ENCODE measurements at regions not wholly inside any gene's neighbourhood (a gene's known extent, or its start where the extent isn't known, plus 50 kb on each side); places are given as distances from the start of the nearest gene placed in this dataset.

DNA sequence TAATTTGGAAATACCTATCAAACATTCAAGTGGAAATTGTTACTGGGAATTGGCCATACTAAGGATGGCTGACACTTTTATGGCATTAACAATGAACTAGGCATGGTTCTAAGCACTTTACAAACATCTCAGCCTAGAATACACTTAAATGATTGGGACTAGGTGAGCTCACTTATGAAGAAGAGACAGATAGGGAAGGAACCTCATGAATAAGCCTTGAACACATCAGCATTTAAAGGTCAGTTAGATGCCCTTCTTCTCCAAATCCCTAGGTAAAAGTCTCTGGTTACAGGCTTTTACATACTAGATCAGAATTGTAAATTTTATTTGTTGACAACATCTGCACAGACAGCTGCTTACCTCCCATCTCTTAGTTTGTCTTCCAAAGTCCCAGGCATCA is 488.6 kb downstream of the RMST start:
- Histone ChIP-seq H3K36me3 (replicated peaks; ENCODE audit: insufficient read depth, low read length) (no peaks in the 10 kb centered on the region), H3K79me2 (ENCODE audit: low read length) (no peaks in the 10 kb centered on the region), H3K9me2 (replicated peaks; ENCODE audit: insufficient read depth, low read length) (no peaks in the 10 kb centered on the region; the same call in 1 of the 2 replicates), H4K20me1 (ENCODE audit: insufficient read depth, low read length) (no peaks in the 10 kb centered on the region), H3K4me1 (ENCODE audit: low read length) (0 out of 2 replicates have a peak, but pooled peaks cover 9% of the 10 kb centered on the region), H3K9me3 (replicated peaks; ENCODE audit: insufficient read depth, low read length) (no peaks in the 10 kb centered on the region), H3K4me2 (ENCODE audit: low read depth, low read length) (no peak overlapping the region), H3F3A (ENCODE audit: insufficient read depth, low read length) (no peaks in the 10 kb centered on the region), H3K27me3 (replicated peaks; ENCODE audit: insufficient read depth, low read length) (no peaks in the 10 kb centered on the region), H2AFZ (ENCODE audit: low read length) (no peak overlapping the region), H3K4me3 (ENCODE audit: low read length) (no peak overlapping the region), H3K27ac (ENCODE audit: low read length) (no peak overlapping the region), H3K9ac (ENCODE audit: low read length) (no peak overlapping the region)
- DNase-seq = no peak
- no peak for TF ChIP-seq CTCF (IDR thresholded peaks at IDR 0.05; ENCODE audit: low read length)
- no peak for TF ChIP-seq EZH2 (optimal IDR thresholded peaks at IDR 0.05; ENCODE audit: low read depth, low read length)
- no peak for TF ChIP-seq EZH2phosphoT487 (IDR thresholded peaks at IDR 0.05; ENCODE audit: low read length)

- Histone ChIP-seq H3K9me3 (replicated peaks; ENCODE audit: insufficient read depth, low read length) (no peaks in the 10 kb centered on the region), H3F3A (ENCODE audit: insufficient read depth, low read length) (no peaks in the 10 kb centered on the region), H2AFZ (ENCODE audit: low read length) (no peak overlapping the region), H4K20me1 (ENCODE audit: insufficient read depth, low read length) (no peaks in the 10 kb centered on the region), H3K9me2 (replicated peaks; ENCODE audit: insufficient read depth, low read length) (no peaks in the 10 kb centered on the region), H3K27me3 (replicated peaks; ENCODE audit: insufficient read depth, low read length) (no peaks in the 10 kb centered on the region), H3K4me3 (ENCODE audit: low read length) (no peak overlapping the region), H3K4me1 (ENCODE audit: low read length) (0 out of 2 replicates have a peak, but pooled peaks cover 4% of the 10 kb centered on the region), H3K9ac (ENCODE audit: low read length) (no peak overlapping the region), H3K36me3 (replicated peaks; ENCODE audit: insufficient read depth, low read length) (no peaks in the 10 kb centered on the region), H3K27ac (ENCODE audit: low read length) (no peak overlapping the region), H3K4me2 (ENCODE audit: low read depth, low read length) (no peak overlapping the region), H3K79me2 (ENCODE audit: low read length) (no peaks in the 10 kb centered on the region)
- TF ChIP-seq EZH2 (optimal IDR thresholded peaks at IDR 0.05; ENCODE audit: low read depth, low read length) (no peak), CTCF (IDR thresholded peaks at IDR 0.05; ENCODE audit: low read length) (no peak), EZH2phosphoT487 (IDR thresholded peaks at IDR 0.05; ENCODE audit: low read length) (no peak)
- DNase-seq = no peak
Observed at GRCh38 chr12:97951717-97952116, 489.1 kb downstream of the RMST start.

DNA sequence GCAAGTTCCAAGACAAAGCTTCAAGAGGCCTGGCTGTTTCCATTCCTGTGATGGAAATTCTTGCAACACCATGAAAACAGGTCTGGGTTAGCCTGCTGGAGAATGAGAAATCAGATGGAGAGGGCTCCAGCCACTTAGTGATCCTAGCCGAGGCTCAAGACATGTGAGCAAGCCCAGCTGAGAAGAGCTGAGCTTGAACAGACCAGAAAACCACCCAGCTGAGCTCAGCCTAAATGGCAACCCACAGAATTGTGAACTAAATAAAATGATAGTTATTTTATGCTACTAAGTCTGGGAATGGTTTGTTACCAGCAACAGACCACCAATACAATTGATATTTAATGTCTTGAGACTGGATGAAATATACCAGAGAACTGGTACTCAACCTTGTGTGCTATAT is 494.5 kb downstream of the RMST start:
- no peak for DNase-seq
- Histone ChIP-seq H3K36me3 (replicated peaks; ENCODE audit: insufficient read depth, low read length) (no peaks in the 10 kb centered on the region), H3K27ac (ENCODE audit: low read length) (no peak overlapping the region), H2AFZ (ENCODE audit: low read length) (no peak overlapping the region), H3F3A (ENCODE audit: insufficient read depth, low read length) (no peaks in the 10 kb centered on the region), H3K9me2 (replicated peaks; ENCODE audit: insufficient read depth, low read length) (no peaks in the 10 kb centered on the region), H3K79me2 (ENCODE audit: low read length) (no peaks in the 10 kb centered on the region), H4K20me1 (ENCODE audit: insufficient read depth, low read length) (no peaks in the 10 kb centered on the region), H3K9me3 (replicated peaks; ENCODE audit: insufficient read depth, low read length) (no peaks in the 10 kb centered on the region), H3K9ac (ENCODE audit: low read length) (no peak overlapping the region), H3K27me3 (replicated peaks; ENCODE audit: insufficient read depth, low read length) (no peaks in the 10 kb centered on the region), H3K4me2 (ENCODE audit: low read depth, low read length) (no peak overlapping the region), H3K4me1 (ENCODE audit: low read length) (no peaks in the 10 kb centered on the region), H3K4me3 (ENCODE audit: low read length) (no peak overlapping the region)
- no peak for TF ChIP-seq EZH2 (optimal IDR thresholded peaks at IDR 0.05; ENCODE audit: low read depth, low read length)
- no peak for TF ChIP-seq CTCF (IDR thresholded peaks at IDR 0.05; ENCODE audit: low read length)
- no peak for TF ChIP-seq EZH2phosphoT487 (IDR thresholded peaks at IDR 0.05; ENCODE audit: low read length)
